Heart right ventricle (tissue), 16 donors: ENCODE measurements at regions not wholly inside any gene's neighbourhood (a gene's known extent, or its start where the extent isn't known, plus 50 kb on each side); places are given as distances from the start of the nearest gene placed in this dataset.

Experiments used
- ATAC-seq, 8 donors: fragments of 200-7000 bp; cut with Tn5 transposase; one replicate each; pipeline ENCODE4 v1.9.1; 2020; ENCODE audit warnings: mild to moderate bottlenecking in 8 of 8, moderate library complexity in 8 of 8, moderate number of reproducible peaks in 1 of 8
- DNase-seq, 2 donors: peaks; one replicate each; pipeline ENCODE4 v3.0.0-alpha.2; 2020
- H3K27ac ChIP-seq, 10 donors: fragments of 200-600 bp; sonication (generic) in 2 of 10; one replicate each; pipeline versions ENCODE4 v1.5.0 to v1.8.0; 2020 to 2022; ENCODE audit warnings: mild to moderate bottlenecking in 3 of 10
- H3K27me3 ChIP-seq, 7 donors: fragments of 200-600 bp; one replicate each; pipeline ENCODE4 v1.8.0; 2021 to 2022; ENCODE audit warnings: mild to moderate bottlenecking in 2 of 7
- H3K36me3 ChIP-seq, 9 donors: fragments of 200-600 bp; sonication (generic) in 1 of 9; one replicate each; pipeline versions ENCODE4 v1.5.0 to v1.8.0; 2020 to 2022; ENCODE audit warnings: mild to moderate bottlenecking in 2 of 9
- H3K4me1 ChIP-seq, 9 donors: fragments of 200-600 bp; sonication (generic) in 1 of 9; one replicate each; pipeline versions ENCODE4 v1.5.0 to v1.8.0; 2020 to 2022; ENCODE audit warnings: mild to moderate bottlenecking in 4 of 9
- H3K4me3 ChIP-seq, 10 donors: fragments of 200-600 bp; sonication (generic) in 2 of 10; one replicate each; pipeline versions ENCODE4 v1.5.0 to v1.8.0; 2020 to 2022; ENCODE audit warnings: mild to moderate bottlenecking in 7 of 10, moderate library complexity in 2 of 10
- H3K9me3 ChIP-seq, 11 donors: fragments of 200-600 bp in 10 of 11; sonication (generic) in 2 of 11; one replicate each; pipeline versions ENCODE4 v1.5.0 to v1.8.0; 2013 to 2022; ENCODE audit warnings: mild to moderate bottlenecking in 2 of 11, control low read depth in 1 of 11, moderate library complexity in 1 of 11
- WGBS, 2 donors: extraction: QIAGEN DNeasy Blood & Tissue Kit; methylation state at CpG; one replicate each; pipeline ENCODE4 v1.1.7; 2013; ENCODE audit warnings: inconsistent platforms in 1 of 2; 5-methylcytosine and 5-hydroxymethylcytosine counted together
- intact Hi-C, 10 donors: fragments of 100-400 bp; cut with DNase I; formaldehyde crosslinking; loops; one replicate each; pipeline versions ENCODE4 v1.11.1 to v1.14.2; 2022
- TF ChIP-seq, protein P1 (sequence below), 9 donors: fragments of 200-600 bp; sonication (generic) in 2 of 9; IDR thresholded peaks; one replicate each; pipeline versions ENCODE4 v1.5.0 to v1.8.0; 2021 to 2022; ENCODE audit warnings: antibody characterized with exemption in 9 of 9, mild to moderate bottlenecking in 5 of 9, moderate library complexity in 1 of 9
- donor health status: Arrhythmogenic right ventricular cardiomyopathy.
- donor health status: ischemic (EF 13 %, LVEDD 7.1; RV severe dilation, severe dysfunction).
- donor health status: healthy with polysubstance abuse.
- donor health status: DM: no; HTN: yes; CAD: no.
- donor health status: DM: no; HTN: no; CAD: no.
- donor health status: ischemic (EF 25% LVEDD 6.9; RV normal size, moderate dysfunction).
- donor health status: ischemic (EF 25% LVEDD 5.7; RV mildly dilated, moderate dysfunction).
- donor health status: healthy.
- donor health status: DM: yes; HTN: yes; CAD: no.
- donor health status: Ischemic cardiomyopathy.
- donor health status: ischemic (EF 35%, LVEDD 5.7; RV mildly dilated, moderate dysfunction).
- donor health status: nonischemic (EF 11% LVEDD 7.7; RV severe dilation, severe dysfunction).
- donor health status: DM: yes; HTN: yes; CAD: no.
- donor health status: PGD.
- donor health status: ischemic (EF 29% LVEDD 5.4; RV normal size, mild dysfunction).
- donor health status: nonischemic (EF 23%, LVEDD 6.1; RV moderate dilation, normal function).

DNA sequence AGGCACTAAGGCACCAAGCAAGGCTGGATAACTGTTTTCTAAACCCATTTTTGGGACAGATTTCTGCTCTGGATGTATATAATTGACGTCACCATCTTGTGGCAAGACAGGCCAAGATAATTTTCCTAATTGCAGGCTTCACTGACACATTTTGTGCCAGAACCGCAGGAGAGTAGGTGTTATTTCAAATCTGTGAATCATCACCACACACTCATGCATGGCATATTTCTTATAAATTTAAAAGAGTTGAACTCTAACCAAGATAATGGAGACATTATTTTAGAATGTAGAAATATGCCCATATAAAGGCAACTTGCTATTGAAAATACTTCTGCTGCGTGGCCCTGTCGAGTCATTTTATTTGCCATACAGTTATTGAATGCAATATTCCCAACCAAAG is 68.3 kb upstream of the ACYP2 start:
- TF ChIP-seq, protein P1, sequence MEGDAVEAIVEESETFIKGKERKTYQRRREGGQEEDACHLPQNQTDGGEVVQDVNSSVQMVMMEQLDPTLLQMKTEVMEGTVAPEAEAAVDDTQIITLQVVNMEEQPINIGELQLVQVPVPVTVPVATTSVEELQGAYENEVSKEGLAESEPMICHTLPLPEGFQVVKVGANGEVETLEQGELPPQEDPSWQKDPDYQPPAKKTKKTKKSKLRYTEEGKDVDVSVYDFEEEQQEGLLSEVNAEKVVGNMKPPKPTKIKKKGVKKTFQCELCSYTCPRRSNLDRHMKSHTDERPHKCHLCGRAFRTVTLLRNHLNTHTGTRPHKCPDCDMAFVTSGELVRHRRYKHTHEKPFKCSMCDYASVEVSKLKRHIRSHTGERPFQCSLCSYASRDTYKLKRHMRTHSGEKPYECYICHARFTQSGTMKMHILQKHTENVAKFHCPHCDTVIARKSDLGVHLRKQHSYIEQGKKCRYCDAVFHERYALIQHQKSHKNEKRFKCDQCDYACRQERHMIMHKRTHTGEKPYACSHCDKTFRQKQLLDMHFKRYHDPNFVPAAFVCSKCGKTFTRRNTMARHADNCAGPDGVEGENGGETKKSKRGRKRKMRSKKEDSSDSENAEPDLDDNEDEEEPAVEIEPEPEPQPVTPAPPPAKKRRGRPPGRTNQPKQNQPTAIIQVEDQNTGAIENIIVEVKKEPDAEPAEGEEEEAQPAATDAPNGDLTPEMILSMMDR (IDR thresholded peaks at IDR 0.05), result no peak
- Histone ChIP-seq H3K4me3 (no peak overlapping the region), H3K9me3 (peaks cover 0 to 15% (median 0%) of the 10 kb centered on the region in 11 donors), H3K27ac (no peak overlapping the region), H3K4me1 (peaks cover 0 to 27% (median 11%) of the 10 kb centered on the region in 9 donors), H3K36me3 (peaks cover 0 to 23% (median 8%) of the 10 kb centered on the region in 9 donors), H3K27me3 (no peaks in the 10 kb centered on the region)
- ATAC-seq (no peak), DNase-seq (no peak)
- intact Hi-C loops, result loop anchor here in 1 of 10 donors (10.0 kb wide), 1 partner anchor 72 kb away; the partner anchor contains the start of gene PSME4
- 95% methylated on average over 4 of the region's 4 CpGs for WGBS, 2 donors

DNA sequence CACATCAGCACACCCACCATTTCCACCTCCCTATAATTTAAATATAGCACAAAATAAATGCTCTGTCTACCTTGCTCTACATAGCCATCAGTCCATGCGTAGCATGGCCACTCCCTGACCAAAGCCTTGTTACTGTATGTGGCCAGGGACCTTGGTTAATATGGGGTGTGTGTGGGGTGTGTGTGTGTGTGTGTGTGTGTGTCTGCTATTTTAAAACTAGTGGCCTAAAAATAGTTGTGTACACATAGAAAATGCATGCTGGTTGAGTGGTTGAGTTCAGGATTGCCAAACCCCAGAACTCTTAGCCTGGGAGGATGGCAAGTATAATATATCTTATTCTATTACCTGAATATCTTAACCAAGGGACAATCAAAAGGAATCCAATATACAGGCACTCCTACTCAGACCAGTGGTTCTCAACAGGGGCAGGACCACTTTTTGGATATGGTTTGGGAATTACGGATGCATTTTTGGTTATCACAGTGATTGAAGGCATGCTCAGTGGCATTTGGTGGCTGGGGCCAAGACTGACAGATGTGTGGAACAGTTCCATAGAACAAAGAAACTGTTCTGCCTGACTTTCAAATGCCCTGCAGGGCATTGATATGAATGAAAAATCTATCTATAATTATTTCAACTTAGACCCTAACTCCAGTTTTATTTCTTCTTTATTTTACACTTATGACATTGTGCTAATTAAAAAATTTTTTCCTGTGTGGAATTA is 72.3 kb upstream of the PSME4 start:
- Histone ChIP-seq H3K36me3 (peaks cover 0 to 6% (median 0%) of the 10 kb centered on the region in 9 donors), H3K4me1 (peaks cover 0 to 28% (median 9%) of the 10 kb centered on the region in 9 donors), H3K9me3 (peaks cover 0 to 15% (median 0%) of the 10 kb centered on the region in 11 donors), H3K4me3 (no peak overlapping the region), H3K27me3 (no peaks in the 10 kb centered on the region), H3K27ac (peak overlapping the region; percentile 31 to 83 (median 70))
- WGBS, 2 donors, result 56 to 65% methylated on average over 2 of the region's 2 CpGs
- ATAC-seq, result peak; percentile 68 to 87 (median 78)
- DNase-seq, result peak in 1 of 2 donors; percentile 60
- intact Hi-C loops, result loop anchor here in 2 of 10 donors (5.0 to 10.0 kb wide), 2 partner anchors 68 to 71 kb away; partner anchors contain the start of gene PSME4 (in 2 of the 2)
- TF ChIP-seq, protein P1 (IDR thresholded peaks at IDR 0.05), result no peak

DNA sequence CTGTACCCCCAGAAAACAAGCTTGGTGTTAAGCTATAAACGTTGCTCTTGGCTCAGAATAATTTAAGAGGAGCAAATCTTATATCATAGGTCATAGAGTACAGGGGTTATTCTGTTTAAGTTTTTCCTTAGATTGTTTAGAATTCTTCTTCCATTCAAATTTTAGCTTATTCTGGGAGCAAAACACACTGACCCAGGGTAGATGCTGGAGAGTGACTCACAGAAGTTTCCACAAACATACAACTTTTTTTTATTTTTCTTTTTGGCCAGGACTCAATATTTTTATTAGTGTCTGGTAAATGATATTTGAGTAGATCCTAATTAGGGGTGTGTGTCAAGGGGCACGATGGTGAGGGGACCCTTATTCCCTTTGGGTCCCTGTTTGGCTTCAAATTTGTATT is 71.5 kb upstream of the PSME4 start:
- Histone ChIP-seq H3K4me1 (peaks cover 0 to 28% (median 9%) of the 10 kb centered on the region in 9 donors), H3K9me3 (peaks cover 0 to 15% (median 0%) of the 10 kb centered on the region in 11 donors), H3K36me3 (peaks cover 0 to 6% (median 0%) of the 10 kb centered on the region in 9 donors), H3K4me3 (no peak overlapping the region), H3K27ac (peak overlapping the region in 9 of 10 donors; percentile 31 to 83 (median 71)), H3K27me3 (no peaks in the 10 kb centered on the region)
- ATAC-seq (peak in 1 of 8 donors; percentile 1), DNase-seq (no peak)
- intact Hi-C loops, result loop anchor here in 2 of 10 donors (5.0 to 10.0 kb wide), 2 partner anchors 68 to 70 kb away; partner anchors contain the start of gene PSME4 (in 2 of the 2)
- 51 to 68% methylated on average over 2 of the region's 2 CpGs for WGBS, 2 donors
- TF ChIP-seq, protein P1 (IDR thresholded peaks at IDR 0.05), result no peak

DNA sequence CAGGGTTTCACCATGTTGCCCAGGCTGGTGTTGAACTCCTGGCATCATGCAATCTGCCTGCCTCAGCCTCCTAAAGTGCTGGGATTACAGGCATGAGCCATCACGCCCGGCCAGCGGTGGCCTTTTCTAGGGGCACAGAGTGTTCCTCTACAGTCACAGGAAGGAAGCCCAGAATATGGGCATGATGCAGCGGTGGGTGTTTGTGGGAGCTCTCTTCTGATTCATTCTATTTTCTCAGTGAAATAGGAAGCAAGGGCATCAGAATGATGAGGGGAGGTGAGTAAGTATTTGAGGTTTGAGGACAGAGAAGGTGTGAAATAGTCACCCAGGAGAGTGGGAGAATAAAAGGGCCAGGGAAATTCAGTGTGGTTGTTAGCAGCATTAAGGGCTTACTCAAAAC is 70.3 kb upstream of the PSME4 start:
- Histone ChIP-seq H3K4me1 (peaks cover 0 to 28% (median 9%) of the 10 kb centered on the region in 9 donors), H3K27ac (no peak overlapping the region), H3K4me3 (no peak overlapping the region), H3K27me3 (no peaks in the 10 kb centered on the region), H3K36me3 (peaks cover 0 to 6% (median 0%) of the 10 kb centered on the region in 9 donors), H3K9me3 (peaks cover 0 to 15% (median 0%) of the 10 kb centered on the region in 11 donors)
- TF ChIP-seq, protein P1 (IDR thresholded peaks at IDR 0.05), result no peak
- ATAC-seq, result no peak
- DNase-seq, result no peak
- intact Hi-C loops, result loop anchor here in 2 of 10 donors (5.0 to 10.0 kb wide), 2 partner anchors 66 to 69 kb away; partner anchors contain the start of gene PSME4 (in 2 of the 2)
- WGBS, 2 donors, result 87 to 90% methylated on average over 4 of the region's 4 CpGs
